ENCODE measurements at regions not wholly inside any gene's neighbourhood (a gene's known extent, or its start where the extent isn't known, plus 50 kb on each side); places are given as distances from the start of the nearest gene placed in this dataset.
"Not testable (repeated sequence)": the region's sequence is repeated elsewhere in the genome, so short reads cannot be mapped to it uniquely, and the experiment has no call there.

GRCh38 chr15:81937189-81937588 lies 108.6 kb downstream of the MEX3B start:
- DNase-seq = no peak

GRCh38 chr15:81930582-81931369 lies 115.0 kb downstream of the MEX3B start:
- no peak for DNase-seq

- DNase-seq = no peak
These were observed 116.3 kb downstream of the MEX3B start for GRCh38 chr15:81929557-81929956.

GRCh38 chr15:81926981-81927380 lies 118.8 kb downstream of the MEX3B start:
- no peak for DNase-seq

- no peak for DNase-seq
These were observed 121.1 kb downstream of the MEX3B start for GRCh38 chr15:81924729-81925128.

- DNase-seq = no peak
These were observed 122.1 kb downstream of the MEX3B start for GRCh38 chr15:81923561-81924350.

- no peak for DNase-seq
These were observed 123.7 kb downstream of the MEX3B start for GRCh38 chr15:81922143-81922542.

- no peak for DNase-seq
These were observed 124.7 kb downstream of the MEX3B start for GRCh38 chr15:81921163-81921562.

GRCh38 chr15:81918767-81919166 lies 127.1 kb downstream of the MEX3B start:
- not testable (repeated sequence) for DNase-seq

GRCh38 chr15:81916451-81916850 lies 129.4 kb downstream of the MEX3B start:
- DNase-seq = no peak

GRCh38 chr15:81915990-81916389 lies 129.8 kb downstream of the MEX3B start:
- DNase-seq = no peak

GRCh38 chr15:81914734-81915256 lies 131.0 kb downstream of the MEX3B start:
- peak; percentile 88 for DNase-seq

GRCh38 chr15:81914333-81914732 lies 131.5 kb downstream of the MEX3B start:
- DNase-seq = no peak

- DNase-seq = no peak
These were observed 134.5 kb downstream of the MEX3B start for GRCh38 chr15:81911022-81911971.

GRCh38 chr15:81910355-81911021 lies 135.3 kb downstream of the MEX3B start:
- no peak for DNase-seq

GRCh38 chr15:81909011-81909358 lies 136.8 kb downstream of the MEX3B start:
- no peak for DNase-seq

- no peak for DNase-seq
These were observed 137.7 kb downstream of the MEX3B start for GRCh38 chr15:81908111-81908510.

- DNase-seq = no peak
These were observed 138.3 kb downstream of the MEX3B start for GRCh38 chr15:81907521-81907920.

GRCh38 chr15:81905889-81906288 lies 139.9 kb downstream of the MEX3B start:
- DNase-seq = no peak

- no peak for DNase-seq
These were observed 144.5 kb downstream of the MEX3B start for GRCh38 chr15:81901319-81901718.

GRCh38 chr15:81899730-81900129 lies 146.1 kb downstream of the MEX3B start:
- DNase-seq = no peak

GRCh38 chr15:81899024-81899423 lies 146.8 kb downstream of the MEX3B start:
- DNase-seq = no peak
